Astrocyte of the hippocampus (primary cell): ENCODE measurements at regions not wholly inside any gene's neighbourhood (a gene's known extent, or its start where the extent isn't known, plus 50 kb on each side); places are given as distances from the start of the nearest gene placed in this dataset.
"Not testable (repeated sequence)": the region's sequence is repeated elsewhere in the genome, so short reads cannot be mapped to it uniquely, and the experiment has no call there.

ENCODE experiments used
- DNase-seq: peaks from one replicate; pipeline ENCODE4 v3.0.0; 2011; ENCODE audit warnings: low read depth, low spot score

- DNase-seq: no peak
These were observed 137.5 kb downstream of the CCDC71L start for GRCh38 chr7:106523482-106523881.

GRCh38 chr7:106522696-106523095 lies 138.3 kb downstream of the CCDC71L start:
- DNase-seq: no peak

- no peak for DNase-seq
These were observed 139.4 kb downstream of the CCDC71L start for GRCh38 chr7:106521541-106521940.

DNA sequence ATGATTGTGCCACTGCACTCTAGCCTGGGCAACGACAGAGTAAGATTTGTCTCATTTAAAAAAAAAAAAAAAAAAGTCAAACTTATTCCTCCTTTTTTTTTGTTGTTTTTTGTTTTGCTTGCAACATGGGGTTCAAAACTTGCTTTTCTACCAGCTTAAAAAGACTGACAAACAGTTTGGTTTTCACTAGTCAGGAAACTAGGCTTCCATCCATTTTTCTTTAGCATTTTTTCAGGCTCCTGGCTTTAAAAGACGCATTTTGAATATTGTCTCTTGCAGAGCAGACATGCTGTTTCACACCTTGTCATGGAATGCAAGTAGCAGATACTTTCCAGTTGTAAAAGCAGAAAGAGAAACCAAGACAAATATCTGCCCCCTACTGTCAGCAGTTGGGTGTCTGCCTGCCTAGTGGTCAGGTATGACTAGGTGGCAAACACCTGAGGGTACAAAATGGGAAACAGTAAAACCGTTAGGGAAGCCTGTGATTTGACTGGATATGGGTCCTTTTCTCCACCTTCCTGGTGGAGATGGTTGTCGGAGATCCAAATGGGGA lies 139.9 kb downstream of the CCDC71L start:
- DNase-seq: no peak

DNA sequence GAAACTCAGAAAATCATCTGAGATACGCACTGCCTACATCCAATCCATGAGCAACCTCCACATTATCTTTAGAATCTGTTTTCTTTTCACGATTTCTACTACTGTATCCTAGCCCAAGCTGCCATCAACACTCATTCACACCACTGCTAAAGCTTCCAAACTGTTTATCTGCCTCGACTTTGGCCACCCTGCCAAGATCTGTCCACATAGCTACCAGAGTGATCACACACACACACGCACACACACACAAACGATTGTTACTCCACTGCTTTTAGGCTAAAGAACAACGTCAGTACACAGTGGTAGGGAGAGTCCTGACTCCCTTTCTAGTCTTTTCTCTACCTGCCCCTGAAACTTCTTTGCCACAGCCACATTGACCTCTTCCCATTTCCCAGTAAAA lies 142.0 kb downstream of the CCDC71L start:
- DNase-seq: no peak

DNA sequence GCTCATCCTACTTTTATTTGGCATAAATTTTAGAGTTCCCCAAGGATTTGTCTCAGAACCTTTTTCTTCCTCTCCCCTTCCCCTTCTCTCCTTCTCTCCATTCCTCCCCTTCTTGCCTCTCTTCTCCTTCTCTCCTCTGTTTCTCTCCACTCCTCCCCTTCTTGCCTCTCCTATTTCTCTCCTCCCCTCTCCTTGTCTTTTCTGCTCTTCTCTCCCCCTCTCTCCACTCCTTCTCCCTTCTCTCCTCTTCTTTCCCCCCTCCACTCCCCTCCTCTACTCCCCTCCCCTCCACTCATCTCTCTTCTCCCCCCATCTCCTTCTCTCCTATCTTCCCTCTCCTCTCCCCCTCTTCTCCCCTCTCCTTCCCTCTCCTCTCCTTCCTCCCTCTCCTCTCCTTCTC lies 142.7 kb downstream of the CCDC71L start:
- no peak for DNase-seq

DNA sequence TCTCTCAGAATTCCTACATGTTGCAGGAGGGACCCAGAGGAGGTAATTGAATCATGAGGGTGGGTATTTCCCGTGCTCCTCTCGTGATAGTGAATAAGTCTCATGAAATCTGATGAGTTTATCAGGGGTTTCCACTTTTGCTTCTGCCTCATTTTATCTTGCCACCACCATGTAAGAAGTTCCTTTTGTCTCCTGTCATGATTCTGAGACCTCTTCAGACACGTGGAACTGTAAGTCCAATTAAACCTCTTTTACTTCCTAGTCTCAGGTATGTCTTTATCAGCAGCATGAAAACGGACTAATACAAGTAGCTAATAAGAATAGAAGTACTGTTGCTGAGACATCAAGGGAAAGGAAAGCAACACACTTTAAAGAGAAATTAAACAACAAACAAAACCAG lies 143.4 kb downstream of the CCDC71L start:
- DNase-seq: no peak

- no peak for DNase-seq
These were observed 145.6 kb downstream of the CCDC71L start for GRCh38 chr7:106515321-106515720.

- no peak for DNase-seq
These were observed 146.1 kb downstream of the CCDC71L start for GRCh38 chr7:106514881-106515280.

DNA sequence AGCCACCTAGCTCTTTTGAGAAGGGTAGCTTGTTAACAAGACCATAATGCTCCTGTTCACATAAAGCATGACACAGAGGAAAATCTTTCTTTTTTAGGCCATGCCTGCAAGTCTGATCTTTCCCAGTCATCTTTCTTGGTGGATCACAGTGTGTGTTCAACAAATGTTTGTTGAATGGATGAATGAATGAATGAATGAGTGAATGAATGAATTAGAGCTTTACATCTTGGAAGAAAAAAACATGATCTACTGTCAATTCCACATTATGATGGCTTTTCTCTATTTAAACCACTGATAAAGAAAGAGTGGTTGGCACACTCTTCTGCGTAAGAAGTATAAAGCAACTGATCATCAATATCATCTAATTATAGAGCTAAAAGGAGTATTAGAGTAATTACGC lies 148.7 kb downstream of the CCDC71L start:
- no peak for DNase-seq

DNA sequence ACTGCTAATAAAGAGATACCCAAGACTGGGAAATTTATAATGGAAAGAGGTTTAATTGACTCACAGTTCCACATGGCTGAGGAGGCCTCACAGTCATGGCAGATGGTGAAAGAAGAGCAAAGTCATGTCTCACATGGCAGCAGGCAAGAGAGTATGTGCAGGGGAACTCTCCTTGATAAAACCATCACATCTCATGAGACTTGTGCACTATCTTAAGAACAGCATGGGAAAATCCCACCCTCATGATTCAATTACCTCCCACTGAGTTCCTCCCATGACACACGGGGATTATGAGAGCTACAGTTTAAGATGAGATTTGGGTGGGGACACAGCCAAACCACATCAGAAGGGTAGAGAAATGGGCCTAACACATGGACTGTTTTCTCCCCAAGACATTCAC lies 156.3 kb downstream of the CCDC71L start:
- peak; percentile 46 for DNase-seq

- DNase-seq: no peak
These were observed 156.8 kb downstream of the CCDC71L start for GRCh38 chr7:106504207-106504606.

- no peak for DNase-seq
These were observed 157.3 kb downstream of the CCDC71L start for GRCh38 chr7:106503626-106504025.

DNA sequence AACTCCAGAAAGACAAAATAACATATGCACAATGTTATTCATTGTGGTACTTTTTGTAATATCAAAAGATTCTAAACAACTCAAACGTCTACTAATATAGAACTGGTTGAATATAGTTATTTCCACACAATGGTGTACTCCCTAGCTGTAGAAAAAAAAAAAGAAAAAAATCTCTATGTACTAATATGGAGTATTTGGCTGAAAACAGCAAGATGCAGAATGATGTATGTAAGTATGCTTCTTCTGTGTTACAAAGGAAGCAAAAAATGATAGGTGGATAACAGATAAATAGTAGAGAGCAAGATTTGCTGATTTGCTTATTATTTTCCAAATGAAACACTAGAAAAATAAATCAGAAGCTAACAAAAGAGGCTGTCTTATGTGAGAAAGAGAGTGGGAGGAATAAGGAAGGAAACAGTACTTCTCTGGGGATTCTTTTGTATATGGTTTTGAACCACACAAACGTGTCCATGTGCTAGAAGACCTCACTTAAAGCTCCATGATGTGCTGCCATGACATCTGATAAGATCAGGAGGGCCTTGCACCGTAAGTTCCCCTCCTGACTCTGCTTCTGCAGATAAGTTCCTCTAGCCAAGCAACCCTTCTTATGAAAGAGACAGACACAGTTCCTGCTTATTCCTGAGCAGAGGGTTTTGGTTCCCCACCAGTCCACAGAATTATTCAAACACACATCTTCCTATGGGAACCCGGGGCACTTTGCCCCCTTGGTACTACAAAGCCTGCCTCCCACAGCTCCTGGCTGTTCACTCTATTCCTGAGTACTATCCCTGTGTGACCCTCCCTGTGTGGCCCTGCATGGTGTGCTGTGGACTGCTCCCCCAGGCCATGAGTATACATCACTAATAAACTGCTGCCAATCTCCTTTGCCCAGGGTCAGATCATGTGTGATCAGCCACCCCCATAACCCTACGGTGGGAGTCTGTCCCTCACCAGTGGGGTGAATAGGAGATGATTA lies 159.1 kb downstream of the CCDC71L start:
- no peak for DNase-seq

DNA sequence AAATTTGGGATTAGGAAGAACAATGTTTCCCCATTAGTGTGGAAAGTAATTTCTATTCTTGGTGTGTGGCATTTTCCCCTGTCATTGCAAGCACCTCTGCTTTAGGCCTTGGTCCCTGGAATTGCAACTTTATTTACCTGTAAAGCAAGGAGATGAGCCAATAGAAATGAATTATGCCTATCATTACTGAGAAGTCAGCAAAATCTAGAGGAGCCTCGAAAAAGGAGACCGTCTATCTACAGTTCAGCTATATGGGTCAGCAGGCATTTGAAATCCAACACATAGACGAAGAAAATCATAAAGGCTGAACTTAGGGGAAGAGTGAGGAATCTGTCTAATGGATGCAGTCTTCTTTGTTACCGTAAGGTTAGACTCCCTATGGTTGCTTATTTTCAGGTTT lies 161.1 kb downstream of the CCDC71L start:
- DNase-seq: no peak

- not testable (repeated sequence) for DNase-seq
These were observed 163.0 kb downstream of the CCDC71L start for GRCh38 chr7:106498005-106498404.

DNA sequence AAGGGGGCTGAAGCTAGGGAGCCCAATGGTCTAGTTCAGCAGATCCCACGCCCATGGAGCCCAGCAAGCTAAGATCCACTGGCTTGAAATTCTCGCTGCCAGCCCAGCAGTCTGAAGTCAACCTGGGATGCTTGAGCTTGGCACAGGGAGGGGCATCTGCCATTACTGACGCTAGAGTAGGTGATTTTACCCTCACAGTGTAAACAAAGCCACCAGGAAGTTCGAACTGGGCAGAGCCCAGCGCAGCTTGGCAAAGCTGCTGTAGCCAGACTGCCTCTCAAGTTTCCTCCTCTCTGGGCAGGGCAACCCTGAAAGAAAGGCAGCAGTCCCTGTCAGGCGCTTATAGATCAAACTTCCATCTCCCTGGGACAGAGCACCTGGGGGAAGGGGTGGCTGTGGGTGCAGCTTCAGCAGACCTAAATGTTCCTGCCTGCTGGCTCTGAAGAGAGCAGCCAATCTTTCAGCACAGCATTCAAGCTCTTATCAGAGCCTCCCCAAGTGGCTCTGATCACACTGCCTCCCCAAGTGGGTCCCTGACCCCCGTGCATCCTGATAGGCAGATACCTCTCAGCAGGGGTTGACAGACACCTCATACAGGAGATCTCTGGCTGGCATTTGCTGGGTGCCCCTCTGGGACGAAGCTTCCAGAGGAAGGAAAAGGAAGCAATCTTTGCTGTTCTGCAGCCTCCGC lies 167.8 kb downstream of the CCDC71L start:
- no peak for DNase-seq

GRCh38 chr7:106488465-106488864 lies 172.5 kb downstream of the CCDC71L start:
- DNase-seq: no peak

GRCh38 chr7:106487892-106488291 lies 173.1 kb downstream of the CCDC71L start:
- no peak for DNase-seq

DNA sequence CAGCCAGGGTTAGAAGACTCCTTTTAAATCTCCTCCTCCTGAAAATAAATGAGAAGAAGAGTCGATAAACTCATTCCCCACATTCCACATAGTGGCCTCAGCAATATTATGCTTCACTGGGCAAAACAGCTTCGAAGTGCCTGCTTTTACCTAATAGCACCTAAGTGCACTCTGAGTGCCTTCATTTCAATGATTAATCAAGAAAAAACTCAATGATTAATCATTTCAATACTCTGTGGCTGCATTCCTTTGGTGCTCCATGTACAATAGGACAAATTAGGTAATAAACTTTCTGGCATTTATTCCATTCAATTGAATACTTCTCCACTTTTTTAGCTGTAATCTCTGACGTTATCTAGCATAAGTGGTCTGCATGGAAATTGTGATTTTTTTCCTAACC lies 174.6 kb downstream of the CCDC71L start:
- DNase-seq: peak; percentile 73

DNA sequence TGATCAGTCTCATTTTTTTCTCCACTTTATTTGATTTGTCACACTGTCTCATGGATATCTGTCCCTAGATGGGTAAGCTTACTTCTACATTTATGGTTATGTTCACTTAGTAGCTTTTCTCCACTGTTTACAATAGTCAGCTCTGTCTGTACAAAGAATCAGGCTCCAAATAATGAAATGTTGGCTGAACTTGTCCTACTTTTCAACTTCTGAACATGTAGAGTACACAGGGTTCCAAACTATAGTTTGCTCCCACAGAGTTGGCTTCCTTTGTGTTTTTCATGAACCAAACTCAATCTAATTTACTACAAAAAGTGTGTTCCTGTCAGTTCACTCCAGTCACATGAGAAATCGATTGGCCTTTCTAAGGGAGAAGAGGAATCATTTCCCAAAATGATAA lies 175.0 kb downstream of the CCDC71L start:
- no peak for DNase-seq

- DNase-seq: peak; percentile 39
These were observed 175.9 kb downstream of the CCDC71L start for GRCh38 chr7:106485031-106485551.
